SH-SY5Y (cell line): ENCODE measurements at regions not wholly inside any gene's neighbourhood (a gene's known extent, or its start where the extent isn't known, plus 50 kb on each side); places are given as distances from the start of the nearest gene placed in this dataset.

Experiments used
- GATA2 ChIP-seq: IDR thresholded peaks from 2 replicates; pipeline ENCODE4 v1.6.1; 2011; ENCODE audit warnings: mild to moderate bottlenecking, low read depth, low read length
- GATA3 ChIP-seq: IDR thresholded peaks from 2 replicates; pipeline ENCODE4 v1.6.1; 2011; ENCODE audit warnings: low read depth, mild to moderate bottlenecking, low read length, moderate library complexity

- TF ChIP-seq GATA3 (no peak), GATA2 (no peak)
Observed at GRCh38 chr9:79776581-79776980, 204.8 kb downstream of the TLE4 start.
